HG02571 (cell line): ENCODE measurements at regions not wholly inside any gene's neighbourhood (a gene's known extent, or its start where the extent isn't known, plus 50 kb on each side); places are given as distances from the start of the nearest gene placed in this dataset.

Experiments
- ATAC-seq: cut with Tn5 transposase; IDR thresholded peaks from one replicate; pipeline ENCODE4 v1.9.1; 2021; ENCODE audit warnings: mild to moderate bottlenecking, moderate library complexity; ENCODE audit not compliant: unreplicated experiment

DNA sequence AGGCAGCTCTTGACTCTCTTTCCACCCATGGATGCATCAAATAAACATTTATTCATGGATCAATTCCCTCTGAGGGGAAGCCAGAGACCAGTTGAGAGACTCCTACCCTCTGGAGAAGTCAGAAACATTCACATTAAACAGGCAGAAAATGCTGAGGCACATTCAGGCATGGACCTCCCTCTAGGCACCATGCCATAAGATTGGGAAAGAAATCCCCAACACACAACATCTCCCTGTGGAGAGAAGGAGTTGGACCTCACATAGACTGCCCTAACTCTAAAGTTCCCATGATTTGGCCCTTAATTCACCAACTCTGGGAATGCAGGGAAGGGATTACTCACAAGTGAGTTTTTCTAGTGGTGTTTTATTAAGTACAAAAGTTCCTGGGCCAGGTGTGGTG lies 415.3 kb upstream of the C1orf87 start:
- no peak for ATAC-seq

DNA sequence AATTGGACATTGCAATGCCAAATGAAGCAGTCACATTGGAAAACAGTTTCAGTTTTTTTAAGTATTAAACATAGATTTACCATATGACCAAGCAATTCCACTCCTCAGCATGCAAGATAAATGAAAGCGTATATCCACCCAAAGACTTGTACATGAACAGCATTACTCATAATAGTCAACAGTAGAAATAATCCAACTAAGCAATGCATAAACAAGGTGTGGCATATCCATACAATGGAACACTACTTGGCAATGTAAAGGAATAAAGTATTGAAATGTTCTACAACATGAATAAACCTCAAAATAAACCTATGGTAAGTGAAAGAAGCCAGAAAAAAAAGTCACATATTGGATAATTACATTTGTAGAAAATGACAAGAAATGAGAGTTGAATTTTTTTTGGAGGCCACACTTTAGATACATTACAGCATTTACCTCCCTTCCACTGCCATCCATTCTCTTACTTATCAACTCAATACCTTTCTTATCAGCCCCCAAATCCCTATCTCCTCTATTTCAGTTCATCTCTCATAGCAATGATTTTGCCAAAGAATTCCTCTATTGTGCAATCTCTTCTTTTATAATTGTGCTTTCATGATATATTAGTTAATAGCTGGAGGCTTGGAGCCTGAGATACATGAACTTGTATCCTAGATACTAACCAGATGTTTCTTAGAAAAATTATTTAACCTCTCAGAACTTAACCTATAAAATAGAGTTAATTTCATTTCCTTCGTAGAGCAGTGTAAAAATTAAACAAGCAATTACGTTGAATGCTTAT lies 414.2 kb upstream of the C1orf87 start:
- ATAC-seq, result no peak

DNA sequence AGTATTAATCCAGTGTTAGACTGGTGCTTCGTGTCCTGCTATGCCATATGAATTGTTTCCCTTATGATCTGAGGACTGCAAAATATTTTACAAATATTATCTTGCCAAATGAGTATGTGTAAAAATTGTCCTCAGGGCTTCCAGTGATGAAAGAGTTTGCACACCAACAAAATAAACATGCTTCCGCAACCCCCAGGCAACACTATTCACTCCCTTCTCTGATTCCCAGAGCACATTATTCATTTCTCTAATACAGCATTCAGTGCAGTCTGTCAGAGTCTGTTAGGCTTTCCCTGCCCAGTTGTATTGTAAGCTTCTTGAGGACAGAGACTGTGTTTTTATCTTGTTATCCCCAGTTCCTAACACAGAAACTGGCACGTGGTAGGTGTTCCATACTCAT lies 409.9 kb upstream of the C1orf87 start:
- no peak for ATAC-seq

DNA sequence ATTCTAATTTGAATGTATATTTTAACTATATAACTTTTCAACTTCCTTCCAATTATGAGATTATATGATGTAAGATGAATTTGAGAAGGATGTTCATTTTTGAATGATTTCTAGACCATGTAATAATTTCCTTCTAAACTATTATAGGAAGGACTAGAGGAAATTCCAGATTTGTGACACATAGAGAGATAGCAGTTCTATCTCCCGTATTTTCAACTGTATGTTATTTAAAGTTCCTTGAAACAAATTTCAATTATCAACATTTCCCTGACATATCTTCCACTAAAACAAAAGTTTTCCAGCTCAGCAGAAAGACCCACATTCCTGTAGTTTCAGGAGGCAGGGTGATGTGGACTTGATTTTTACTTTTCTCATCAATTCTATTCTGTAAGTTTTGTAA lies 396.7 kb upstream of the C1orf87 start:
- no peak for ATAC-seq

DNA sequence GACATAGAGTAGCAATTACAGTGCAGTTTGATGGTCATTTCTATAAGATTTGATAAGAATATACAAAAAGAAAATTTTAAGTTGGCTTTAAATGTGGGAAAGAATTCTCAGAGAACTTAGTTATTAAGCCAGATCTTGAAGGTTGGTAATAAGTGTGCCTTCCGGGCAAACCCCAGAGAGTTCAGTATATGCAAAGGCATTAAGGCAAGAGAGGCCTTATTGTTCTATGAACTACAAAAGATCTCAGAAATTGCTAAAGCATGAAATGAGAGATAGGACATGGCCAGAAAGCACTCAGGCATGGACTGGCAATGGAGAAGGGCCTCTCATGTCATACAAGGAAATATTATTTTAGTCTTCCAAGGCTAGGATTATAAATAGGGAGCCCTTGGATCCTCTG lies 390.2 kb upstream of the C1orf87 start:
- no peak for ATAC-seq

DNA sequence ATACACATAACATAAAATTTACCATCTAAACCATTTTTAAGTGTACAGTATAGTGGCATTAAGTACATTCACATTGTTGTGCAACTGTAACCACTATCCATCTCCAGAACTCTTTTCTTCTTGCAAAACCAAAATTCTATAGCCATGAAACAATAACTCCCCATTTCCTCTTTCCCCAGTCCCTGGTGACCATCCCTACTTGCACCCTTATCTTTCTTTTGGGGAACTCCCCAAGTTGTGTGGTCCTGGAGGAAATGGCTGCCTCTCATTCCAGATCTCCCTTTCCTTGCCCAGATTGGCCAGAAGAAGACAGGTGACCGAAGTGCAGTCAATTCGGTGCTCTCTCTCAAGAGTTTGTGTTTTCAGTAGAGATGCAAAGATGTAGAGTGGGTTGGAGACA lies 389.6 kb upstream of the C1orf87 start:
- no peak for ATAC-seq

- ATAC-seq, result no peak
Measured at GRCh38 chr1:60461925-60462595, 388.5 kb upstream of the C1orf87 start.

- ATAC-seq, result no peak
Measured at GRCh38 chr1:60458111-60458510, 384.5 kb upstream of the C1orf87 start.

DNA sequence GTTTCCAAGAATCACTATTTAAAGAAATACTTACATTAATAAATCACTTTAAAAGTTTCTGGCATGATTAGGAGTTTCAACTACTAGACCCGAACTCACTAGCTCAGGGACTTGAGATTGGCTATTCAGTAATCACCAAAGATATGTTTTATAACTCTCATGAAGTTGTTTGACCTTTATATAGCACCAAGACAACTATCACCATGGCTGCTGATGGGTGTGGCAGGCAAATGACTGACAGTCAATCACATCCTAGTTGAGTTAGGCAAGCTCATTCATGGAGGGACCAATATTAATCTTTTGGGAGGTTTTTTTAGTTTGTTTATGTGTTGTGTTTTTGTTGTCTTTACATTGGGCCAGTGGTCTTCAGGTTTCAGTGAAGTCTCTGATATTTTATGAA lies 376.3 kb upstream of the C1orf87 start:
- no peak for ATAC-seq

GRCh38 chr1:60448850-60449249 lies 375.3 kb upstream of the C1orf87 start:
- no peak for ATAC-seq

DNA sequence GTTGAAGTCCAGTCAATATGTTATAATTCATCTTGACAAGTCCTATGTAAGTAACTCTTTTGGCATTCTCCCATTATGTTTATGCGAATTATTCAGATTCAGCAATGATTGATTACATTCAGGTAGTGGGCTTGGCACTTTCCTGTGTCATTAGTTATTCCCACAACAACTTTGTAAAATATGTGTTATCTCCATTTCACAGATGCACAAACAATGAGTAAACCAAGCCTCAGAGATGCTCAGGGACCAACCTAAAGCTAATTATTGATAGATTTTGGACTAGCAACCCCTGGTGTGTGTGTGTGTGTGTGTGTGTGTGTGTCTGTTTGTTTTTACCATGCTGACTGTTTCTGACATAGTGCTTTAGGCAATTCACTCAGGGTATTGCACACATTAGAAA lies 371.1 kb upstream of the C1orf87 start:
- no peak for ATAC-seq

- no peak for ATAC-seq
Measured at GRCh38 chr1:60436186-60436585, 362.6 kb upstream of the C1orf87 start.

GRCh38 chr1:60431593-60431992 lies 358.0 kb upstream of the C1orf87 start:
- ATAC-seq, result no peak

DNA sequence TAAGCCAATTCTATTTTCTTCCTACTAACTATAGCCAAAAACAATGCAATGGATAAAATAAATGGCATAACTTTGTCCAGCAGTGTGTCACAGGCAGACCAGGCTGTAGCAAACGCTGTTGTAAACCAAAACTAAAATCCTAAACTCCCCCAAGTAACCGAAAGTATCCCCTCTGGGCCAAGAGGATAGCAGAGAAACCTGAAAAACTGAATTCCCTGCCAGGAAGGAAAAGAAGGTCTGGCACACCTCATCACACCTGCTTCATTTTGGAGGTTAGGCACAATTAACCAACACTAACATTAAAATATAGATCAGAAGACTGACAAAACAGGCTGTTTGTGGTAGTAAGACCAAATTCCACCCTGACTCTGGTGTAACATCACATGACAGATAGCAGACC lies 356.8 kb upstream of the C1orf87 start:
- no peak for ATAC-seq

DNA sequence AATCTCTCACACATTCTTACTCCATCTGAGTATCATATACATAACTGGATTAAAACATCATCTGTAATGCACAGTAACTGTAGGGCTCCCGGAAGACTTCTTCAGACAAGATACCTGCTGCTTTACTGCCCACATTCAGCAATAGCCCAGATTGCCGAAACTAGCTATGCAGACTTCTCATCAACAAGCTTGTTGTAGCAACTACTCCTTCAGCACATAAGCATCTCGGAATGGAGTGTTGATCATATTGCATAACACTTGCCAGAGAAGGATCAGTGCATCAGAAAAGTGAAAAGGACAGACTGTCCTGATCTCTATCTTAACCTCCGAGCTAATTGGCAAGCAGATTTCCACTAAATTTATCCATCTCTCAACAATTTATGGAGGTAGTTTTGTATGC lies 354.6 kb upstream of the C1orf87 start:
- ATAC-seq, result no peak

GRCh38 chr1:60427701-60428100 lies 354.1 kb upstream of the C1orf87 start:
- no peak for ATAC-seq

- ATAC-seq, result no peak
Measured at GRCh38 chr1:60427194-60427593, 353.6 kb upstream of the C1orf87 start.

GRCh38 chr1:60425528-60425927 lies 352.0 kb upstream of the C1orf87 start:
- no peak for ATAC-seq

- no peak for ATAC-seq
Measured at GRCh38 chr1:60423146-60423780, 349.7 kb upstream of the C1orf87 start.

- no peak for ATAC-seq
Measured at GRCh38 chr1:60421965-60422364, 348.4 kb upstream of the C1orf87 start.

DNA sequence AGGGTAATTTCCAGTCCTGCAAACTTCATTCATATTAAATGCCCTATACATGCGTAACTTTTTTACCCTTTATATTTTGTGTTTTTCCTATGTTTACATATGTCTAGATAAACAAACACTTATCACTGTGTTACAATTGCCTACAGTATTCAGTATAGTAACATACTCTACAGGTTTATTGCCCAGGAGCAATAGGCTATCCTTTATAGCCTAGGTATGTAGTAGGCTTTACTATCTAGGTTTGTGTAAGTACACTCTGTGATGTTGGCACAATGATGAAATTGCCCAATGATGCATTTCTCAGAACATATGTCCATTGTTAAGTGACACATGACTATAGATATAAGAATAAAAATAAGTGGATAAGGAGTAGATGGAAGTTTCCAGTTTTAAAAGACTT lies 345.5 kb upstream of the C1orf87 start:
- no peak for ATAC-seq

DNA sequence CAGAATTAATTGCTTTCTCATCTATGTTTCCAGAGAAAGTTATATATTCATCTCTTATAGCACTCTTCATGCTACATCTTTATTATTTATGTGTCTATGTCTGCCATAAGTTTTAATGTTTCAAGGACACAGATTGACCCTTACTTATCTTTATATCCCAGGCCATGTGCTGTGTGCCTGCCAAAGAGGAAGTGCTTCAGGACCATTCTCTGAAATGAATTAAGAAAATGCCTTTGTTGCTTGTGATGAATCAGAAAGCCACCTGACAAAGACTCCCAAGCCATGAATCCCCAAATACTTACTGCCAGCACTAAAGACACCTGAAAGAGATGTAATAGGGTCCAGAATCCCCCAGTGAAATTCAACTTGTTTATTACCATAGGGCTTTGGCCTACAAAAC lies 342.1 kb upstream of the C1orf87 start:
- no peak for ATAC-seq
